Stimulated activated effector memory CD8-positive, alpha-beta T cell treated with anti-CD3 and anti-CD28 coated beads, Interleukin-12 subunit alpha, Interleukin-12 subunit beta, amount 100 ng/mL, for 72 hours (primary cell): ENCODE measurements at regions not wholly inside any gene's neighbourhood (a gene's known extent, or its start where the extent isn't known, plus 50 kb on each side); places are given as distances from the start of the nearest gene placed in this dataset.

Experiments used
- ATAC-seq: fragments of 150-1000 bp; cut with Tn5 transposase; 2 replicates; pipeline ENCODE4 v1.10.0; 2021
- DNase-seq, 2 donors: peaks; one replicate each; pipeline ENCODE4 v3.0.0; 2021 to 2022; ENCODE audit warnings: low spot score in 2 of 2
- H3K27ac Mint-ChIP-seq: one replicate; pipeline ENCODE4 v1.8.0; 2022; ENCODE audit warnings: mild to moderate bottlenecking, mixed read lengths
- H3K36me3 Mint-ChIP-seq: one replicate; pipeline ENCODE4 v1.8.0; 2022; ENCODE audit warnings: mild to moderate bottlenecking, mixed read lengths
- H3K4me1 Mint-ChIP-seq: one replicate; pipeline ENCODE4 v1.8.0; 2022; ENCODE audit warnings: mixed read lengths
- H3K4me3 Mint-ChIP-seq: one replicate; pipeline ENCODE4 v1.8.0; 2022; ENCODE audit warnings: mild to moderate bottlenecking, mixed read lengths
- H3K9me3 Mint-ChIP-seq: one replicate; pipeline ENCODE4 v1.8.0; 2022; ENCODE audit warnings: mixed read lengths

DNA sequence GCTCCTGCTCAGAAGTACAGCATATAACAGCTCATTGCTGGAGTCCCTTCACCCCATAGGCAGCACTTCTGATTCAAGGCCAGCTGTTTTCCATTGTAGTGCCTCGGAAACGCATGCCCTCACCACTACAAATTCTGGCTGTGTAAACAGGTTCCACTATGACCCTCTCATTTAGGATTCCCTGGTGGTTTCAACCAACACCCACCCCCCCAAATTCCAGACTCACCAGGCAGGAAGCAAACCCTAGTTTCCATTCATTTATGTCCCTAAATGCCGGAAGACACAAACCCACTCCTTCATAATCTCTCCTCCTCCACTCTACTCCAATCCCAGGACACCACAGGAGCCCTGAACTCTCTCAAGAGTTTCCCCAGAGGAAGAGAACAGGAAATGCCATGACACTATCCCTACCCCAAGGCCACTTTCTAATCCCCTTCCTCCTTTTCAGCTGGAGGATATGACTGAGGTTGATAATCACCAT, 75.9 kb upstream of the TMPO start:
- Mint-ChIP-seq H3K36me3 (no peaks in the 10 kb centered on the region), H3K9me3 (no peaks in the 10 kb centered on the region), H3K27ac (no peak overlapping the region)

DNA sequence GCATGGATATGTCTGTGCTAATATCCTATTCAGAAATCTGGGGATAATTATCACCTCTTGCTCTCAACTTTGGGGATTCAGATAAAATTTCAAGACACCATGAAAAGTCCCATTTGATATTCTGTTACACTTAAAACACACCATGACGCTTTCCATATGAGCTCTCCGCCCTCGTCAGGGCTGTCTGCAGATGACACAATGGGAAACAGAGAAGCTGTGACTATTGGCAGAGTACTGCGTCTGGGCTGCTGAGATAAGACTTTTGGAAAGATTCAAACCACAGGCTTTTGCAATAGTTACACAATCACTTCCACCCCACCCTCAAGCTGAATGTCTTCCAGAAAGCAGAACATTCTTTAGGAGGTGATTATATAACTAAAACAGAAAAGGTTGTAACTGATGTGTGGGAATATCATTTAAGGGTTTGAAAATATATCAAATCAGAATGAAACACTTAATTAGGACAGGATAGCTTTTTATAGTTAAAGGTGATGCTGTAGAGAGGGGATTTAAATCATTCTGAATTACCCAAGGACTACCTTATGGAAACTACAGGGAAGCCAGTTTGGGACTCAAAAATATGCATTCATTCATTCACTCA, 75.3 kb upstream of the TMPO start:
- no peaks in the 10 kb centered on the region for H3K4me1 Mint-ChIP-seq
- no peak overlapping the region for H3K27ac Mint-ChIP-seq
- H3K9me3 Mint-ChIP-seq = no peaks in the 10 kb centered on the region
- DNase-seq (peak in 1 of 2 donors; percentile 28), ATAC-seq (peak; percentile 55)
- no peaks in the 10 kb centered on the region for H3K36me3 Mint-ChIP-seq
- H3K4me3 Mint-ChIP-seq = no peak overlapping the region

More for the DNA sequence above, 75.9 kb upstream of the TMPO start:
- DNase-seq (peak in 1 of 2 donors; percentile 12), ATAC-seq (no peak)
- no peaks in the 10 kb centered on the region for H3K4me1 Mint-ChIP-seq
- H3K4me3 Mint-ChIP-seq = no peak overlapping the region

DNA sequence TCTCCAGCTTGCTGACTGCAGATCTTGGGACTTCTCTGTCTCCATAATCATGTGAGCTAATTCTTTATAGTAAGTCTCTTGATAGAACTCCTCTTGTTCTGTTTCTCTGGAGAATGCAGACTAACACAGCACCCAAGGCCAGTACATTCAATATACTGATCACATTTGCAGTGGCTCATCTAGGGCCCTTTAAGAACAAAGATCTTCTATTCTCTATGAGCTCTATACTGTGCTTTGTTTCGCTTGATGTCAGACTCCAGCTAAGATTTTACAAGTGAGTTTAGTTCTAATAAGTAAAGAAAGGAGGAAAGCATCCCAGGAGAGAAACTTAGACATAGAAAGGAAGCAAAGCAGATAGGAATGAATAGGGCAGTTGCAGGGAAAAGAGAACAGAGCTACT, 69.3 kb upstream of the TMPO start:
- H3K27ac Mint-ChIP-seq = no peak overlapping the region
- no peaks in the 10 kb centered on the region for H3K36me3 Mint-ChIP-seq
- H3K9me3 Mint-ChIP-seq = no peaks in the 10 kb centered on the region
- H3K4me1 Mint-ChIP-seq = no peaks in the 10 kb centered on the region
- no peak for ATAC-seq
- DNase-seq = peak in 1 of 2 donors; percentile 15
- no peak overlapping the region for H3K4me3 Mint-ChIP-seq

- H3K27ac Mint-ChIP-seq = no peak overlapping the region
- H3K4me1 Mint-ChIP-seq = no peaks in the 10 kb centered on the region
- no peak overlapping the region for H3K4me3 Mint-ChIP-seq
- DNase-seq (no peak), ATAC-seq (no peak)
- no peaks in the 10 kb centered on the region for H3K9me3 Mint-ChIP-seq
- no peaks in the 10 kb centered on the region for H3K36me3 Mint-ChIP-seq
These were observed 68.7 kb upstream of the TMPO start for GRCh38 chr12:98446682-98447081.

GRCh38 chr12:98449584-98449983, 65.8 kb upstream of the TMPO start:
- ATAC-seq = no peak
- H3K27ac Mint-ChIP-seq = no peak overlapping the region
- peak in 1 of 2 donors; percentile 18 for DNase-seq
- no peak overlapping the region for H3K4me3 Mint-ChIP-seq
- no peaks in the 10 kb centered on the region for H3K9me3 Mint-ChIP-seq
- H3K36me3 Mint-ChIP-seq = no peaks in the 10 kb centered on the region
- H3K4me1 Mint-ChIP-seq = no peaks in the 10 kb centered on the region

DNA sequence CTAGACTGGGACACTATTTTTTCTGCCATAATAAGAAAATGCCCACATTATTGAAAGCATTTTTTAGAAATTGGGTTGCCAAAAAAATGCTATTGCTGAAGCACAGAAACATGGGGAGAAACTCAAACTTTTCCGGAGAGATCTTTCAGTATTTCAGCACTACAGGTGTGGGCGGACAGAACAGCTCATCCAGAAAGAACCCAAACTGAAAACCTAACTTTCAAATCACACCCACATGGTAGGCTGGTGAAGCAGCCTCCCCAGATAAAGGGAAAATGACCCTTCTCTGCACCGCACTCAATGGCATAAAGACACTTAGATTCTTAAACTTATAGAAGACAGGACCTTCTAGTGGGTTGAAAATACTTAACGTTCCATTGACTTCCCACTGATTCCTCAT, 62.3 kb upstream of the TMPO start:
- Mint-ChIP-seq H3K27ac (no peak overlapping the region), H3K4me3 (no peak overlapping the region), H3K4me1 (peaks cover 6% of the 10 kb centered on the region), H3K9me3 (no peaks in the 10 kb centered on the region), H3K36me3 (no peaks in the 10 kb centered on the region)
- DNase-seq (peak in 1 of 2 donors; percentile 47), ATAC-seq (peak; percentile 79)

DNA sequence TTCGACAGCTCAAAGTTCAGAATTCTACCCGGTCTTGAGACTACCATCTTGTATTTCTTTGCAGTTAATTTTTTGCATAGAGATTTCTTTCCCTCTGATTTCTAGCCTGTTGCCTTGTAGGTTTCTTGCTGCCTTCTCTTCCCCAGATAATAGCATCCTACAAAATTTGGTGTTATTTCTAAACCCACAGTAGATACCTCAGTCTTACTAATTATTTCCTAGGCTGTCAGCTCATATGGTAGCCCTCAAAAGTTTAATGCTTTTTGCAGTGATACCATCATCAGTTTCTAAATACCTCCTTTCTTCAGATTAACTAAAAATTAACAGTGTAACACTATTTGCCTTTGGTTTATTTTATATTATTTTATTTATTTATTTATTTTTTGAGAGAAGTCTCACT, 61.9 kb upstream of the TMPO start:
- no peak for DNase-seq
- ATAC-seq = peak; percentile 43
- no peak overlapping the region for H3K4me3 Mint-ChIP-seq
- H3K36me3 Mint-ChIP-seq = no peaks in the 10 kb centered on the region
- H3K27ac Mint-ChIP-seq = no peak overlapping the region
- peaks cover 6% of the 10 kb centered on the region for H3K4me1 Mint-ChIP-seq
- H3K9me3 Mint-ChIP-seq = no peaks in the 10 kb centered on the region

GRCh38 chr12:98456041-98456440, 59.3 kb upstream of the TMPO start:
- DNase-seq (no peak), ATAC-seq (no peak)
- Mint-ChIP-seq H3K27ac (no peak overlapping the region), H3K4me1 (peaks cover 6% of the 10 kb centered on the region), H3K4me3 (no peak overlapping the region), H3K36me3 (no peaks in the 10 kb centered on the region), H3K9me3 (no peaks in the 10 kb centered on the region)

DNA sequence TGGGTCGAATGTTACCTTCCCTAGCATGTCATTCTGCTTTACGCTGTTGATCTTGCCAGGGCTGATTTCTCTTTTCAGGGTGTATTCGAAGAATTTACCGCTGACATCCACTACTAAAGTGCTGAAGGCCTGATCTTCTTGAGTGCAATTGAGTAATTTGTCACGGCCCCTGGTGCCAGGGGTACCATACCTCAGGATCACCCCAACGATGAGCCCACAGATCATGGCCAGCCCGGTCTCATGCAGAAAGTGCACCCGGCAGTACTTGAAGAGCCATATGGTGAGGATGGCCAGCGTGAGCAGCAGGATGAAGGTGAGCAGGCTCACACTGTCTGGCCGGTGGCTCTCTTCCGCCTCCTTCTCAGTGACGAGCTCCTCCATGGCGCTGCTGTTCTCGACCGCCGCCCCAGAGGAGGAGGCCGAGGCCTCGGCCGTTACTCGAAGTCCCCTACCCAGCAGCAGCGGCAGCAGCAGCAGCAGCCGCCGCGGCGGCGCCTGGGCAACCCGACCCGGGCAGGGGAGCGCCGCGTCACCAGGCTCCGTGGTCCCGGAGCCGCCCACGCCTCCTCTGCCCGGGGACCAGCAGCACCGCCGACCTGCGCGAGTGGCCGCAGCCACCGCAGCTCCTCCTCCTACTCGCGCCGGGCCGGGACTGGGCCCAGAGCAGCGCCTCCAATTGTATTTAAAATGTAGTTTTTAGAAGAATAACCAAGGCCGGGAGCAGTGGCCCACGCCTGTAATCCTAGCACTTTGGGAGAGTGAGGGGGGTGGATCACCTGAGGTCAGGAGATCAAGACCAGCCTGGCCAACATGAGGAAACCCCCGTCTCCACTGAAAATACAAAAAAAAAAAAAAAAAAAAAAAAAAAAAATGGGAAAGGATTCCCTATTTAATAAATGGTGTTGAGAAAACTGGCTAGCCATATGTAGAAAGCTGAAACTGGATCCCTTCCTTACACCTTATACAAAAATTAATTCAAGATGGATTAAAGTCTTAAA, 58.5 kb upstream of the TMPO start:
- Mint-ChIP-seq H3K4me3 (peak overlapping the region; percentile 44), H3K27ac (no peak overlapping the region), H3K36me3 (no peaks in the 10 kb centered on the region), H3K9me3 (no peaks in the 10 kb centered on the region), H3K4me1 (peaks cover 6% of the 10 kb centered on the region)
- ATAC-seq (peak; percentile 65), DNase-seq (no peak)

- H3K4me1 Mint-ChIP-seq = peaks cover 14% of the 10 kb centered on the region
- no peaks in the 10 kb centered on the region for H3K36me3 Mint-ChIP-seq
- DNase-seq = no peak
- peak; percentile 62 for ATAC-seq
- no peak overlapping the region for H3K4me3 Mint-ChIP-seq
- no peaks in the 10 kb centered on the region for H3K9me3 Mint-ChIP-seq
- no peak overlapping the region for H3K27ac Mint-ChIP-seq
These were observed 51.2 kb upstream of the TMPO start for GRCh38 chr12:98464190-98464589.

DNA sequence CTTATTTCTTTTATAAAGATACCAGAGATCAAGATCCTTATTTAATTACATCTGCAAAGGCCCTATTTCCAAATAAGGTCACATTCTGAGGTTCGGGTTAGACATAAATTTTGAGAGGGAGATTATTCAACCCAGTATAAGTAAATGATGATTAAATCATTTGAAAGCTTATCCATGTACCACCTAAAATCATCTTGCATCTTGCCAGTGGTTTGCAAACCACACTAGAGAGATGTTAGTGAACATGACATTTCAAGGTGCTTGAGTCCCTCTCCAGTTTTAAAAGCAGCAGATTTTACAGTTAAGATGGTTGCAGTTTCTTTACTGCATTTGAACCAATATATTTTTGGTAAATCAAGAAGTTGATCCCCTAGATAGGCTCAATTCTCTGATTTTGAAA, 49.9 kb upstream of the TMPO start:
- H3K9me3 Mint-ChIP-seq = no peaks in the 10 kb centered on the region
- DNase-seq (no peak), ATAC-seq (peak; percentile 50)
- H3K36me3 Mint-ChIP-seq = no peaks in the 10 kb centered on the region
- no peak overlapping the region for H3K4me3 Mint-ChIP-seq
- H3K27ac Mint-ChIP-seq = no peak overlapping the region
- H3K4me1 Mint-ChIP-seq = peaks cover 15% of the 10 kb centered on the region
